Prostate gland (tissue), 2 donors: ENCODE measurements at regions not wholly inside any gene's neighbourhood (a gene's known extent, or its start where the extent isn't known, plus 50 kb on each side); places are given as distances from the start of the nearest gene placed in this dataset.

ENCODE experiments used
- DNase-seq: peaks from one replicate; pipeline ENCODE4 v3.0.0-alpha.2; 2019; ENCODE audit warnings: low spot score
- H3K27ac ChIP-seq, 2 donors: fragments of 200-600 bp; sonication (generic); 2 replicates each; pipeline ENCODE4 v1.5.1; 2017 to 2019
- H3K27me3 ChIP-seq: fragments of 200-600 bp; sonication (generic); replicated peaks from 2 replicates; pipeline ENCODE4 v1.5.1; 2019; ENCODE audit not compliant: insufficient read depth
- H3K36me3 ChIP-seq, 2 donors: fragments of 200-600 bp; sonication (generic); 1 replicate in 1 of 2; 2 replicates in 1 of 2; pipeline versions ENCODE4 v1.5.1 to v1.8.1; 2017 to 2019
- H3K4me1 ChIP-seq: fragments of 200-600 bp; sonication (generic); replicated peaks from 2 replicates; pipeline ENCODE4 v1.5.1; 2019
- H3K4me3 ChIP-seq, 2 donors: fragments of 200-600 bp; sonication (generic); 2 replicates each; pipeline ENCODE4 v1.5.1; 2017 to 2019
- H3K9me3 ChIP-seq: fragments of 200-600 bp; sonication (generic); 2 replicates; pipeline ENCODE4 v1.5.1; 2017
- CTCF ChIP-seq, 4 experiments: fragments of 200-600 bp in 2 of 4; fragments of 450-650 bp in 2 of 4; sonication (generic) in 2 of 4; IDR thresholded peaks; 1 replicate in 3 of 4; 2 replicates in 1 of 4; pipeline ENCODE4 v1.5.1; 2016 to 2019; ENCODE audit warnings: antibody characterized with exemption in 4 of 4, mild to moderate bottlenecking in 2 of 4, moderate library complexity in 2 of 4
- POLR2A ChIP-seq: fragments of 450-650 bp; IDR thresholded peaks from one replicate; pipeline ENCODE4 v1.6.1; 2016; ENCODE audit warnings: antibody characterized with exemption, mild to moderate bottlenecking
- POLR2AphosphoS5 ChIP-seq: sonication (generic); formaldehyde crosslinking; IDR thresholded peaks from one replicate; pipeline ENCODE4 v1.6.1; 2017; ENCODE audit warnings: antibody characterized with exemption
- WGBS: methylation state at CpG from one replicate; pipeline ENCODE4 v1.1.5; 2018; 5-methylcytosine and 5-hydroxymethylcytosine counted together
- intact Hi-C: fragments of 100-400 bp; cut with DNase I; formaldehyde crosslinking; loops from one replicate; pipeline ENCODE4 v1.14.2; 2022

GRCh38 chr3:98990657-98991056 lies 89.2 kb upstream of the DCBLD2 start:
- intact Hi-C loops, result no loop called here
- Histone ChIP-seq H3K27me3 (no peaks in the 10 kb centered on the region), H3K4me3 (no peak overlapping the region), H3K27ac (no peak overlapping the region), H3K4me1 (no peaks in the 10 kb centered on the region), H3K9me3 (no peaks in the 10 kb centered on the region), H3K36me3 (no peaks in the 10 kb centered on the region)
- TF ChIP-seq CTCF (IDR thresholded peaks at IDR 0.05), result no peak
- TF ChIP-seq POLR2AphosphoS5, result no peak
- no peak for TF ChIP-seq POLR2A
- no peak for DNase-seq
- 87% methylated on average over 2 of the region's 2 CpGs for WGBS

GRCh38 chr3:98986073-98986472 lies 84.6 kb upstream of the DCBLD2 start:
- Histone ChIP-seq H3K9me3 (no peaks in the 10 kb centered on the region), H3K36me3 (no peaks in the 10 kb centered on the region), H3K27me3 (no peaks in the 10 kb centered on the region), H3K4me3 (no peak overlapping the region), H3K27ac (no peak overlapping the region), H3K4me1 (no peaks in the 10 kb centered on the region)
- no peak for TF ChIP-seq POLR2A
- no peak for TF ChIP-seq CTCF (IDR thresholded peaks at IDR 0.05)
- TF ChIP-seq POLR2AphosphoS5, result no peak
- intact Hi-C loops, result no loop called here
- WGBS, result 9% methylated on average over 1 of the region's 1 CpG
- no peak for DNase-seq

- H3K27ac ChIP-seq, result no peak overlapping the region
- TF ChIP-seq POLR2AphosphoS5 (no peak), POLR2A (no peak), CTCF (IDR thresholded peaks at IDR 0.05) (no peak)
These were observed 83.9 kb upstream of the DCBLD2 start for GRCh38 chr3:98985431-98985830.

GRCh38 chr3:98984024-98984423 lies 82.5 kb upstream of the DCBLD2 start:
- Histone ChIP-seq H3K4me1 (no peaks in the 10 kb centered on the region), H3K27ac (no peak overlapping the region), H3K27me3 (no peaks in the 10 kb centered on the region), H3K4me3 (no peak overlapping the region), H3K9me3 (no peaks in the 10 kb centered on the region), H3K36me3 (no peaks in the 10 kb centered on the region)
- WGBS, result 95% methylated on average over 1 of the region's 1 CpG
- no peak for TF ChIP-seq CTCF (IDR thresholded peaks at IDR 0.05)
- TF ChIP-seq POLR2AphosphoS5, result no peak
- no peak for TF ChIP-seq POLR2A
- no peak for DNase-seq
- intact Hi-C loops, result no loop called here

More at GRCh38 chr3:98985431-98985830, 83.9 kb upstream of the DCBLD2 start:
- WGBS, result 2% methylated on average over 3 of the region's 3 CpGs
- intact Hi-C loops, result no loop called here
- no peaks in the 10 kb centered on the region for H3K36me3 ChIP-seq
- H3K27me3 ChIP-seq, result no peaks in the 10 kb centered on the region
- no peaks in the 10 kb centered on the region for H3K9me3 ChIP-seq
- H3K4me1 ChIP-seq, result no peaks in the 10 kb centered on the region
- no peak for DNase-seq
- H3K4me3 ChIP-seq, result no peak overlapping the region

GRCh38 chr3:98982351-98982750 lies 80.9 kb upstream of the DCBLD2 start:
- H3K27ac ChIP-seq, result no peak overlapping the region
- no peaks in the 10 kb centered on the region for H3K36me3 ChIP-seq
- TF ChIP-seq CTCF (IDR thresholded peaks at IDR 0.05) (no peak), POLR2AphosphoS5 (no peak), POLR2A (no peak)
- no peak for DNase-seq
- intact Hi-C loops, result no loop called here
- H3K9me3 ChIP-seq, result no peaks in the 10 kb centered on the region
- no peak overlapping the region for H3K4me3 ChIP-seq
- 51% methylated on average over 2 of the region's 2 CpGs for WGBS
- H3K27me3 ChIP-seq, result no peaks in the 10 kb centered on the region
- no peaks in the 10 kb centered on the region for H3K4me1 ChIP-seq
